Mononuclear cell (primary cell): ENCODE measurements at regions not wholly inside any gene's neighbourhood (a gene's known extent, or its start where the extent isn't known, plus 50 kb on each side); places are given as distances from the start of the nearest gene placed in this dataset.

Experiments used
- H3K27me3 ChIP-seq: 2 replicates; pipeline ENCODE4 v1.6.0; 2011; ENCODE audit warnings: low read length, control low read depth; ENCODE audit not compliant: insufficient read depth
- H3K4me1 ChIP-seq: 2 replicates; pipeline ENCODE4 v1.5.1; 2011; ENCODE audit warnings: mild to moderate bottlenecking, low read length, control low read depth; ENCODE audit not compliant: insufficient read depth
- H3K4me3 ChIP-seq: 2 replicates; pipeline ENCODE4 v1.5.1; 2011; ENCODE audit warnings: mild to moderate bottlenecking, low read length, moderate library complexity
- H3K9me3 ChIP-seq: 2 replicates; pipeline ENCODE4 v1.5.1; 2011; ENCODE audit warnings: low read depth, mild to moderate bottlenecking, control low read depth, low read length

GRCh38 chr2:64196963-64197362 lies 52.7 kb upstream of the PELI1 start:
- no peaks in the 10 kb centered on the region for H3K9me3 ChIP-seq
- peaks cover 21% of the 10 kb centered on the region for H3K4me1 ChIP-seq
- H3K27me3 ChIP-seq = no peaks in the 10 kb centered on the region
- H3K4me3 ChIP-seq = no peak overlapping the region

- no peaks in the 10 kb centered on the region for H3K9me3 ChIP-seq
- H3K4me3 ChIP-seq = no peak overlapping the region
- H3K4me1 ChIP-seq = peaks cover 24% of the 10 kb centered on the region
- no peaks in the 10 kb centered on the region for H3K27me3 ChIP-seq
Observed at GRCh38 chr2:64201151-64201550, 56.9 kb upstream of the PELI1 start.

- peaks cover 24% of the 10 kb centered on the region for H3K4me1 ChIP-seq
- H3K4me3 ChIP-seq = no peak overlapping the region
- H3K27me3 ChIP-seq = no peaks in the 10 kb centered on the region
- H3K9me3 ChIP-seq = no peaks in the 10 kb centered on the region
Observed at GRCh38 chr2:64202206-64202845, 58.1 kb upstream of the PELI1 start.

- Histone ChIP-seq H3K9me3 (no peaks in the 10 kb centered on the region), H3K4me3 (no peak overlapping the region), H3K27me3 (no peaks in the 10 kb centered on the region), H3K4me1 (peaks cover 27% of the 10 kb centered on the region)
Observed at GRCh38 chr2:64203131-64203857, 59.1 kb upstream of the PELI1 start.

- no peaks in the 10 kb centered on the region for H3K27me3 ChIP-seq
- H3K4me1 ChIP-seq = peaks cover 27% of the 10 kb centered on the region
- H3K9me3 ChIP-seq = no peaks in the 10 kb centered on the region
- H3K4me3 ChIP-seq = no peak overlapping the region
Observed at GRCh38 chr2:64203858-64204632, 59.8 kb upstream of the PELI1 start.

GRCh38 chr2:64204703-64205102 lies 60.5 kb upstream of the PELI1 start:
- Histone ChIP-seq H3K4me1 (peaks cover 30% of the 10 kb centered on the region), H3K9me3 (no peaks in the 10 kb centered on the region), H3K4me3 (no peak overlapping the region), H3K27me3 (no peaks in the 10 kb centered on the region)

- Histone ChIP-seq H3K9me3 (no peaks in the 10 kb centered on the region), H3K4me3 (no peak overlapping the region), H3K27me3 (no peaks in the 10 kb centered on the region), H3K4me1 (peaks cover 32% of the 10 kb centered on the region)
Observed at GRCh38 chr2:64205415-64205814, 61.2 kb upstream of the PELI1 start.

GRCh38 chr2:64207573-64207972 lies 63.4 kb upstream of the PELI1 start:
- Histone ChIP-seq H3K4me3 (no peak overlapping the region), H3K27me3 (no peaks in the 10 kb centered on the region), H3K9me3 (no peaks in the 10 kb centered on the region), H3K4me1 (peaks cover 53% of the 10 kb centered on the region)

GRCh38 chr2:64210816-64211215 lies 66.6 kb upstream of the PELI1 start:
- H3K27me3 ChIP-seq = no peaks in the 10 kb centered on the region
- peaks cover 52% of the 10 kb centered on the region for H3K4me1 ChIP-seq
- H3K9me3 ChIP-seq = no peaks in the 10 kb centered on the region
- H3K4me3 ChIP-seq = no peak overlapping the region

- Histone ChIP-seq H3K4me3 (no peak overlapping the region), H3K27me3 (no peaks in the 10 kb centered on the region), H3K4me1 (peaks cover 52% of the 10 kb centered on the region), H3K9me3 (no peaks in the 10 kb centered on the region)
Observed at GRCh38 chr2:64211276-64211921, 67.2 kb upstream of the PELI1 start.

- no peak overlapping the region for H3K4me3 ChIP-seq
- H3K27me3 ChIP-seq = no peaks in the 10 kb centered on the region
- H3K9me3 ChIP-seq = no peaks in the 10 kb centered on the region
- H3K4me1 ChIP-seq = peaks cover 52% of the 10 kb centered on the region
Observed at GRCh38 chr2:64212346-64212745, 68.1 kb upstream of the PELI1 start.

- no peaks in the 10 kb centered on the region for H3K9me3 ChIP-seq
- peaks cover 52% of the 10 kb centered on the region for H3K4me1 ChIP-seq
- H3K27me3 ChIP-seq = no peaks in the 10 kb centered on the region
- no peak overlapping the region for H3K4me3 ChIP-seq
Observed at GRCh38 chr2:64212801-64213321, 68.6 kb upstream of the PELI1 start.

- no peaks in the 10 kb centered on the region for H3K9me3 ChIP-seq
- peaks cover 52% of the 10 kb centered on the region for H3K4me1 ChIP-seq
- H3K27me3 ChIP-seq = no peaks in the 10 kb centered on the region
- H3K4me3 ChIP-seq = no peak overlapping the region
Observed at GRCh38 chr2:64213532-64214275, 69.5 kb upstream of the PELI1 start.
